Keratinocyte (primary cell): ENCODE measurements at regions not wholly inside any gene's neighbourhood (a gene's known extent, or its start where the extent isn't known, plus 50 kb on each side); places are given as distances from the start of the nearest gene placed in this dataset.

Experiments
- DNase-seq: peaks from one replicate; pipeline ENCODE4 v3.0.0-alpha.2; 2011; ENCODE audit warnings: low read depth, missing footprints, low spot score
- FAIRE-seq: peaks from 2 replicates; lab custom pipeline; 2011; peaks lifted over from hg19 to GRCh38; lab: Jason Lieb, UNC
- H2AFZ ChIP-seq: 2 replicates; pipeline ENCODE4 v1.6.0; 2012; ENCODE audit warnings: low read length, control low read depth, inconsistent platforms; ENCODE audit not compliant: control insufficient read depth
- H3K27ac ChIP-seq: 2 replicates; pipeline ENCODE4 v1.5.1; 2011; ENCODE audit warnings: low read length; ENCODE audit not compliant: control insufficient read depth, insufficient read depth
- H3K27me3 ChIP-seq: 3 replicates; pipeline ENCODE4 v1.6.0; 2011; ENCODE audit warnings: low read length; ENCODE audit not compliant: control insufficient read depth, insufficient read depth; ENCODE audit errors: extremely low read depth
- H3K36me3 ChIP-seq, 2 experiments: 2 replicates in 1 of 2; 3 replicates in 1 of 2; pipeline ENCODE4 v1.5.1; 2011; ENCODE audit warnings: low read length in 2 of 2, mild to moderate bottlenecking in 1 of 2; ENCODE audit not compliant: control insufficient read depth in 2 of 2, insufficient read depth in 2 of 2; ENCODE audit errors: extremely low read depth in 1 of 2
- H3K4me1 ChIP-seq: 3 replicates; pipeline ENCODE4 v1.5.1; 2011; ENCODE audit warnings: low read length; ENCODE audit not compliant: control insufficient read depth, insufficient read depth; ENCODE audit errors: extremely low read depth
- H3K4me2 ChIP-seq: 3 replicates; pipeline ENCODE4 v1.6.0; 2011; ENCODE audit warnings: low read depth, low read length; ENCODE audit not compliant: control insufficient read depth, insufficient read depth; ENCODE audit errors: extremely low read depth
- H3K4me3 ChIP-seq, 3 experiments: fragments of 200-600 bp in 1 of 3; sonication (generic) in 1 of 3; 2 replicates in 2 of 3; 3 replicates in 1 of 3; pipeline ENCODE4 v1.5.1; 2011 to 2016; ENCODE audit warnings: low read length in 3 of 3, mild to moderate bottlenecking in 3 of 3, control low read depth in 2 of 3, inconsistent platforms in 1 of 3, low read depth in 1 of 3, mixed read lengths in 1 of 3, mixed run types in 1 of 3, moderate library complexity in 1 of 3; ENCODE audit not compliant: control insufficient read depth in 2 of 3, insufficient read depth in 2 of 3; ENCODE audit errors: extremely low read depth in 1 of 3
- H3K79me2 ChIP-seq: 2 replicates; pipeline ENCODE4 v1.6.0; 2012; ENCODE audit warnings: low read length; ENCODE audit not compliant: control insufficient read depth, insufficient read depth
- H3K9ac ChIP-seq: 3 replicates; pipeline ENCODE4 v1.6.0; 2011; ENCODE audit warnings: low read length; ENCODE audit not compliant: control insufficient read depth, insufficient read depth; ENCODE audit errors: extremely low read depth
- H3K9me1 ChIP-seq: 3 replicates; pipeline ENCODE4 v1.6.0; 2011; ENCODE audit warnings: low read length; ENCODE audit not compliant: control insufficient read depth, insufficient read depth; ENCODE audit errors: extremely low read depth
- H3K9me3 ChIP-seq: 2 replicates; pipeline ENCODE4 v1.5.1; 2012; ENCODE audit warnings: low read depth, low read length; ENCODE audit not compliant: control insufficient read depth
- H4K20me1 ChIP-seq: 3 replicates; pipeline ENCODE4 v1.6.0; 2011; ENCODE audit warnings: low read length; ENCODE audit not compliant: control insufficient read depth, insufficient read depth; ENCODE audit errors: extremely low read depth
- EZH2 ChIP-seq: IDR thresholded peaks from one replicate; pipeline ENCODE4 v1.6.1; 2012; ENCODE audit warnings: inconsistent platforms, mild to moderate bottlenecking, low read length, moderate library complexity
- dilution Hi-C: fragments of 300-500 bp; cut with MboI; formaldehyde crosslinking; loops from one replicate; pipeline ENCODE4 v1.7.0; 2020; ENCODE audit warnings: low sequenced_read_pairs; ENCODE audit not compliant: extremely low pct_ligation_motif_present
- TF ChIP-seq, protein P1 (sequence below), 3 experiments: IDR thresholded peaks in 1 of 3; conservative IDR thresholded peaks in 1 of 3; optimal IDR thresholded peaks in 1 of 3; 2 replicates in 2 of 3; 3 replicates in 1 of 3; pipeline versions ENCODE3 to v1.5.1; 2011; ENCODE audit warnings: low read length in 3 of 3, mild to moderate bottlenecking in 3 of 3, moderate library complexity in 2 of 3, control low read depth in 1 of 3, inconsistent platforms in 1 of 3; ENCODE audit not compliant: insufficient read depth in 2 of 3; ENCODE audit errors: extremely low read depth in 1 of 3

GRCh38 chr14:85115921-85116320 lies 414.0 kb upstream of the FLRT2 start:
- Histone ChIP-seq H3K36me3 (no peaks in the 10 kb centered on the region), H4K20me1 (no peaks in the 10 kb centered on the region), H3K9me1 (no peaks in the 10 kb centered on the region), H3K9me3 (peaks cover 4% of the 10 kb centered on the region), H3K4me1 (no peaks in the 10 kb centered on the region), H3K4me3 (no peak overlapping the region), H3K79me2 (no peaks in the 10 kb centered on the region), H3K27me3 (no peaks in the 10 kb centered on the region), H2AFZ (no peak overlapping the region), H3K9ac (no peak overlapping the region), H3K4me2 (no peak overlapping the region), H3K27ac (no peak overlapping the region)
- no peak for TF ChIP-seq EZH2
- TF ChIP-seq, protein P1, sequence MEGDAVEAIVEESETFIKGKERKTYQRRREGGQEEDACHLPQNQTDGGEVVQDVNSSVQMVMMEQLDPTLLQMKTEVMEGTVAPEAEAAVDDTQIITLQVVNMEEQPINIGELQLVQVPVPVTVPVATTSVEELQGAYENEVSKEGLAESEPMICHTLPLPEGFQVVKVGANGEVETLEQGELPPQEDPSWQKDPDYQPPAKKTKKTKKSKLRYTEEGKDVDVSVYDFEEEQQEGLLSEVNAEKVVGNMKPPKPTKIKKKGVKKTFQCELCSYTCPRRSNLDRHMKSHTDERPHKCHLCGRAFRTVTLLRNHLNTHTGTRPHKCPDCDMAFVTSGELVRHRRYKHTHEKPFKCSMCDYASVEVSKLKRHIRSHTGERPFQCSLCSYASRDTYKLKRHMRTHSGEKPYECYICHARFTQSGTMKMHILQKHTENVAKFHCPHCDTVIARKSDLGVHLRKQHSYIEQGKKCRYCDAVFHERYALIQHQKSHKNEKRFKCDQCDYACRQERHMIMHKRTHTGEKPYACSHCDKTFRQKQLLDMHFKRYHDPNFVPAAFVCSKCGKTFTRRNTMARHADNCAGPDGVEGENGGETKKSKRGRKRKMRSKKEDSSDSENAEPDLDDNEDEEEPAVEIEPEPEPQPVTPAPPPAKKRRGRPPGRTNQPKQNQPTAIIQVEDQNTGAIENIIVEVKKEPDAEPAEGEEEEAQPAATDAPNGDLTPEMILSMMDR (optimal IDR thresholded peaks at IDR 0.05 in 1 of 3, IDR thresholded peaks at IDR 0.05 in 1 of 3, conservative IDR thresholded peaks at IDR 0.05 in 1 of 3; ENCODE audit: extremely low read depth in 1 of 3, insufficient read depth in 2 of 3, low read length in 3 of 3): no peak
- dilution Hi-C loops: no loop called here
- DNase-seq: no peak
- FAIRE-seq: no peak

DNA sequence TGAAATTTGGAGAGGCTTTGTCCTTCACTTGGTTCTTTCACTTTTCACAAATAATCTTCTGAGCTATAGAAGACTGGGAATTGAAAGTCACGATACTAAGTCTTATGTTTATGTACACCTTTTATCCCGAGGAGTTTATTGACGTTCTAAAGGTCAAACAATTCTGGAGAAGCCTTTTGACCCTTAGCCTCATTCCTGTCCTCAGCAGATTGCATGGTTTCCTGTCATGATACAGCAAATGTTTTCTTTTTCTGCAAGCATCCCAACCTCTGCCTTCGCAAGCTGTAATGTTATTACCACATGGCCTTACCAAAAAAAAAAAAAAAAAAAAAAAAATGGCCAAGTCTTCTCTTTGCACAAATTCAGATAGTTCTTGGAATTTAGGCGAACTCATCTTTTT lies 411.7 kb upstream of the FLRT2 start:
- Histone ChIP-seq H3K27ac (no peak overlapping the region), H3K4me2 (no peak overlapping the region), H3K9me1 (no peaks in the 10 kb centered on the region), H2AFZ (no peak overlapping the region), H3K9ac (no peak overlapping the region), H3K4me3 (no peak overlapping the region), H3K36me3 (no peaks in the 10 kb centered on the region), H4K20me1 (no peaks in the 10 kb centered on the region), H3K27me3 (no peaks in the 10 kb centered on the region), H3K4me1 (no peaks in the 10 kb centered on the region), H3K79me2 (no peaks in the 10 kb centered on the region), H3K9me3 (no peaks in the 10 kb centered on the region)
- dilution Hi-C loops: no loop called here
- no peak for TF ChIP-seq EZH2
- TF ChIP-seq, protein P1 (optimal IDR thresholded peaks at IDR 0.05 in 1 of 3, IDR thresholded peaks at IDR 0.05 in 1 of 3, conservative IDR thresholded peaks at IDR 0.05 in 1 of 3; ENCODE audit: extremely low read depth in 1 of 3, insufficient read depth in 2 of 3, low read length in 3 of 3): no peak
- DNase-seq (no peak), FAIRE-seq (no peak)
